NOMO-1 (cell line): ENCODE measurements at regions not wholly inside any gene's neighbourhood (a gene's known extent, or its start where the extent isn't known, plus 50 kb on each side); places are given as distances from the start of the nearest gene placed in this dataset.
"Not testable (repeated sequence)": the region's sequence is repeated elsewhere in the genome, so short reads cannot be mapped to it uniquely, and the experiment has no call there.

Experiments
- DNase-seq, 2 experiments: peaks; one replicate each; lab custom pipeline; 2025; ENCODE audit not compliant: unreplicated experiment in 2 of 2; lab: John Stamatoyannopoulos, UW

DNA sequence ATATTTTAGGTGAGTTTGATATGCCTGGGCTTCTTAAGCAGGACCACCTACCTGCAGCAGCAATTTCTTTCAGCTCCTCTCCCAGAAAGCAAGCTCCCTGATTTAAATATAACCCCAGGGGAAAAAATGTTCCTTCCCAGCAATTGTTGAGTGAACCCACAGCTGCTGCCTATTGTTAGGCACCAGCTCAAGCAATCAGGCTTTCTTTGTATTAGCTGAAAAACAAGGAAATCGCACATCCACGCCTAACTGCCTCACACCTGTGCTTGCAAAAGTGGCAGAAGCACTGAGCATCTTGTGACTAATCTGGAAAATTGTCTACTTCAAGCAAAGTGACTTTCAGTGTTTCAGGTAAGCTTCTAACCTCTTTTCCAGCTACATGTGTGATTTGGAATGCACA lies 432.2 kb downstream of the SMARCA1 start:
- no peak for DNase-seq

DNA sequence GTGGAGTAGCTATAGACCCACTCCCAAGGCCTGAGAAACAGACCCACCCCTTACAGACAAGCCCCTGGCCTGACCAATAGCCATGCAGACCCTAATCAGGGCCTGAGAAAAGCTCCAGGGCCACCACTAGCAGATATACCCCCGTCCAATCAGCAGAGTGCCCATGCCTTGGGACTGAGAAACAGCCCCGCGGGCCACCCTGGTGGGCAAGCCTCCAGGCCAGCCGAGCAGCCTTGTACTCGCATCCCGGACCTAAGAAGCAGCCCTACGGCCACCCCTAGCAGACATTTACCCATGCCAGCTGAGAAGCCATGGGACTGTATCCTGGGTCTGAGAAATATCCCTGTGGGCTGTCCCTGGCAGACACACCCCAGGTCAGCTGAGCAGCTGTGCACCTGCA lies 436.5 kb downstream of the SMARCA1 start:
- no peak for DNase-seq

DNA sequence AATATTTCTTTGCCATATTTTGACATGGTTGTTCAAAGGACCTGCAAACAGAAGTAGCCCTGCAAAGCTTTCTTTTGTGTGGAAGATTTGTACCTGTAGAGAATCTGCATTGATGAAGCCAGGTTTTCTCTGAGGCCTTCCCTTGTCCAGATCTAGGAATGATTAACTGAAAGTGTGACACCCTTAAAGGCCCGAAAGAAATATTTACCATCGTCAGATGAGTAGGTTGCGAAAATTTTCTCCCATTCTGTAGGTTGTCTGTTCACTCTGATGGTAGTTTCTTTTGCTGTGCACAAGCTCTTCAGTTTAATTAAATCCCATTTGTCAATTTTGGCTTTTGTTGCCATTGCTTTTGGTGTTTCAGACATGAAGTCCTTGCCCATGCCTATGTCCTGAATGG lies 439.0 kb downstream of the SMARCA1 start:
- not testable (repeated sequence) for DNase-seq

DNA sequence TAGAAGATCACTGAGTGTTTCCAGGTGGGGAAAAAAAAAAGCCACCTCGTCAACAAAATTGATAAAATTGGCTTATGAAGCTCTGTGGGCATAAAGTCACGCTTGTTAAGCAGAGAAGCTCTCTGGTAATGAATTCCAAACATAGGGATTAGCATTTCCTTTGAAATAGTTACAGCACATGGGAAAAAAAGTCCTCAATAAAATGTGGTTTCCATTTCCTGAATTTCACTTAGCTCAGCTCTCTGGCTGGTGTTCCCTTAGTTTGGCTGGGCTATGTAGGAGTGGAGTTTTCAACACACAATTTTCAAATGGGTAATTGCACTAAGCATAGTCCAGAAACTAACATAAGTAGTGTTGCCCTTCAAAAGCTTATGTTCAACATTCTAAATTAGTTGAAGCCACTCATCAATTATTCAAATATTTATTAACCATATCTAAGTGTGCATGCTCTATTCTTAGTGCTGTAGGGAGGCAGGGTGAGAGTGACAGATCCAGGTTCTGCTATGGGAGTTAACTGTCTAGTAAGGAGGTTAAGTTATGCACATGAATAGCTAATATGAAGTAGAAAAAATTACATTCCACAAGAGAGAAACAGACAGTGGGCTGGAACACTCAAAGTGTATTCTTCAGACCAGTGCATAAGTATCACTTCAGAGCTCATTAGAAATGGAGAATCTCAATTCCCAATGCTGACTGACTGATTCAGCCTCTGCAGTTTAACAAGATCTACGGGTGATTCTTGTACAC lies 445.7 kb downstream of the SMARCA1 start:
- DNase-seq: no peak

- no peak for DNase-seq
These were observed 451.9 kb downstream of the SMARCA1 start for GRCh38 chrX:129071390-129071789.

- no peak for DNase-seq
These were observed 457.4 kb downstream of the SMARCA1 start for GRCh38 chrX:129065895-129066294.

GRCh38 chrX:129058405-129058804 lies 464.9 kb downstream of the SMARCA1 start:
- DNase-seq: no peak

- no peak for DNase-seq
These were observed 480.2 kb downstream of the SMARCA1 start for GRCh38 chrX:129043138-129043537.

DNA sequence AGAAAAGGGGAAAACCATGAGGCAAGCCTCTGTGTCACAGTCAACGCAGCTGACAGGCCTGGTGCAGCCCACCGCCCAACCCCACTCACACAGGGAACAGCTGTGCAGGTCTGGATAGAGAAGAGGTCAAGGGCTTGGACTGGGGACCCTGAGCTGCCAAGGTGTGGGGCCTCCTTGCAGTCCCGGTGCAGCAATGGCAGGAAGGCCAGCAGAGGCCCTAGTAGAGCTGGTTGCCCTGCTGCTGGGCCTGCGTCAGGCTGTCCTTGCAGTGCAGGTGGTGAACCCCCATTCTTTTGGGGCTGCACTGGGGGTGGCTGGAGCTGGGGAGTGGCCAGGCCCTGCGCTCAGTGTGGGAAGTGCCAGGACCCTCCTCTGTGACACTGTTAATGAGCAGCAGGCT lies 482.0 kb downstream of the SMARCA1 start:
- no peak for DNase-seq

- DNase-seq: no peak
These were observed 483.2 kb downstream of the SMARCA1 start for GRCh38 chrX:129040124-129040523.

DNA sequence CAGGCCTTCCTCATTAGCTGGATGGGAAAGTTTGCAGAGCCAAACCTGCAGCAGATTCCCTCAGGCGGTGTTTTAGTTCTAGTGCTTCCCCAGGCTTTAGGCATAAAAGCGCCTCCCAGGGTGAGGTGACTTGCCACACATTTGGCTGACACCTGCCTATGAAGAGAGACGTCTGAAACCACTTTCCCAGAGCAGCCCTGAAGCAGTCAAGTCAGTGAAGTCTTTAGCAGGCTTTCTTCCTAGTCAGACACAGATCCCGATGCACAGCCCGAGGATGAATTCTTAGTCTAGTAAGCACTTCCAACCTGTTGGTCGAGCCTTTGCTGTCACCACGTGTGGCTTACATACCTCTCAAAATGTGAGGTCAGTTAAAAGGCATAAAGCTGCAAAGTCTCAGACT lies 484.1 kb downstream of the SMARCA1 start:
- DNase-seq: no peak

DNA sequence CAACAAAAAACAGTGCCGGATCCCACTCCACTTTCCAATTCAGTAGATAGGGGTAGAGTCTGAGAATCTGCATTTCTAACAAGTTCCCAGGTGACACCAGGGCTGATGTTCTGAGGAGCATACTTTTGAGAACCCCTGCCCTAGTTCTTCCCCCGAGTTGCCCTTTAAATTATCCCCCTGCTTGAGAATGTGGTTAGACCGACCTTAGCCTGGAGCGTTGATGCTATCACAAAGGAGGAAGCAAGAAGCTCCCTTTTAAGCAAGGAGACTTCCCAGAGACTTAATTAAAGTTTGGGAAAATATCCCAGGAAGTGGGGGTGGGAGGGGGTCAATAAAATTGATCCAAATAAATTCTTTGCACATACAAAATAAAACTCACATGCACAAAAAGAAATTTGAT lies 485.9 kb downstream of the SMARCA1 start:
- no peak for DNase-seq

DNA sequence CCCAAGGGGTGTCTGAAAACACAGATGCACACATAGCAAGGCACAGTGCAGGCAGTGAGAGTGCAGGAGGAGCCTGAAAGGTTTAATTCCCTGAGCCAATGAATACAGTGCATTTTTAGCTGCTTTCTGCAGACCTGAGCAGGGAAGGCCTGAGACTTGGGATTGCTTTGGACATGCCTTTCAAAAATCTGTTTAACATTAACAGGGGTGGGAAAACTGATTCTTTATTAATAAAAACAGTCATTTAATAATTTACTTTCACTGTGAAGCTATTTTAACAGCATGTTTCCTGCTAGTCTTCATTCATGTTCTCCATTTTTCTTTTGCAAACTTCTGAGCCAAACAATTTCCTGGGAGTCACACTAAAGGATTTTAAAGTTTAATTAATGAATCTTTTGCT lies 488.1 kb downstream of the SMARCA1 start:
- no peak for DNase-seq

GRCh38 chrX:129034196-129034595 lies 489.1 kb downstream of the SMARCA1 start:
- no peak for DNase-seq

- no peak for DNase-seq
These were observed 497.1 kb downstream of the SMARCA1 start for GRCh38 chrX:129026202-129026601.

DNA sequence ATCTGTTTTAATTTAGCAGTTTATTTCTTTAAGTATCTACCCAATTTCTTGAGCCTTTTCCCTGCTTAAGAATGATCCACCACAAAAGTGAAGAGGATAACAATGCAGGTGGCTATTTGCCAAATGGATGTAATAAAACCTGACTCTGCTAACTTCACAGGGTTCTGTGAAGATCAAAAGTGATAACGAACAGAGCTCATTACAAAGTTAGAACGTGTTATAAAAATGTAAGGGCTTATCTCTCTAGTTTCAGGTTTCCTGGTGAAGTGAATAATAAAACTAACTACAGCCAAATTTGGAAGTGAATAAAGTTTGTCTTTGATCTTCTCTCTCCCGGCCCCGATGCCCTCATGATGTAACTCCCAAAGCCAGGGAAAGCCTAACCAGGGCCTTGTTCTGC lies 497.9 kb downstream of the SMARCA1 start:
- no peak for DNase-seq

DNA sequence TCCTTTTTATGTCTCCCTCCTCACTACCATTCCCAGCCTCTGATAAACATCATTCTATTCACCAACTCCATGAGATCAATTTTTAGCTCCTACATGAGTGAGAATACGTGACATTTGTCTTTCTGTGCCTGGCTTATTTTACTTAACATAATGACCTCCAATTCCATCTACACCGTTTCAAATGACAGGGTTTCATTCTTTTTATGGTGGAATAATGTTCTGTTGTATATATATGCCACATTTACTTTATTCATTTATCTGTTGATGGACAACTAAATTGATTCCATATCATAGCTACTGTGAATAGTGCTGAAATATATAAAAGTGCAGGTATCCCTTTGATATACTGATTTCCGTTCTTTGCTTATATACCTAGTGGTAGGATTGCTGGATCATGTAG lies 503.9 kb downstream of the SMARCA1 start:
- DNase-seq: no peak

GRCh38 chrX:129015381-129015780 lies 507.9 kb downstream of the SMARCA1 start:
- DNase-seq: no peak

DNA sequence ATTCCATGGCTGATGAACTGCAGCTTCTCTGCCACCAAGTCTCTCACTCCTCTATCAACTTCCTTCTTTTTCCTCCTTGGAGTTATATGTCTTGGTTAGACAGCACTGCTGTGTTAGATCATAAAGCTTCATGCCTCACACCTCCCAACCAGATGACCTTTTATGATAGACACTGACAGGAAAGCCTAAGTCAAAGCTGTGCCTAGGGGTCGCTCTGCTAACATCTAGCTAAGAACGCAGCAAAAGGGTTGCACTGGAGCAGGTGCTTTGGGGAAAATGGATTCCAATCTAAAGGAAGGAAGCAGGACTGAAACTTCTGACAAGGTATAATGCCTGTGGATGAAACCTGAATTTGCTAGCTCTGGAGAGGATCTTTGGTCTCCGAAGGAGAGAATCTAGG lies 509.7 kb downstream of the SMARCA1 start:
- no peak for DNase-seq

DNA sequence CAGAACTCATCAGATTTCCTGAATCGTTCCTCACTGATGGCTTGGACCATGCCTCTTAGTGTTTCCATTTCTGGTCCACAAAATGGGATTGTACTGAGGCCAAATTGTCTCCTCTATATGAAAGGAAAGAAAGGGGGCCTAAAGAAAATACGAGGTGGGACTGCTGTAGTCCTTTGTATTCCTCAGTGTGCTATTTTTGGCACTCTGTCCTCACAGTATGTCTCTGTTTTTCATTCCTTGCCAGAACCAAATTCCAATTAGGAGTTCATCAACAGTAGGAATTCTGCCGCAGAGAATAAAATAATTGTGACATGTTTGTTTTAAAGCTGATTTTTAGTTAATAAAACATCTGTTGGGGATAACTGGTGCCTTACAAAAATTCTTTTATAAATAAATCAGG lies 515.7 kb downstream of the SMARCA1 start:
- DNase-seq: no peak

DNA sequence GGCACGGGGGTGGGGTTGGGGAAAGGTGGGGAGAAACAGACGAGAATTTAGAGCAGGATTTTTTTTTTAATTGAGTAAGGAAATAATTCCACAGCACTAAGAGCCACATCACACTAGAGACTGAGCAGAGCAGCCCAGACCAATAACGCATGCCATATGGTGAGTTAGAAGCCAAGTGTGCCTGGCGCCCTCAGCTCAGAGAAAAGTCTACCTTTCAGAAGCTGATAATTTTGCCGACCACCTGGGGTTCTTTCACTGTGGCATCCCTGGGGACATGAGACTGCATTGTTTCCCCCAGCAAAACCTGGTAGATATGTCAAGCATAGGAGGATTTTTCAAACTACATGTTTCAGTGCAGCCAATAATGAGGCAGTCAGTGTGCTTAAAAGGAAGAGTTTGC lies 516.8 kb downstream of the SMARCA1 start:
- no peak for DNase-seq

DNA sequence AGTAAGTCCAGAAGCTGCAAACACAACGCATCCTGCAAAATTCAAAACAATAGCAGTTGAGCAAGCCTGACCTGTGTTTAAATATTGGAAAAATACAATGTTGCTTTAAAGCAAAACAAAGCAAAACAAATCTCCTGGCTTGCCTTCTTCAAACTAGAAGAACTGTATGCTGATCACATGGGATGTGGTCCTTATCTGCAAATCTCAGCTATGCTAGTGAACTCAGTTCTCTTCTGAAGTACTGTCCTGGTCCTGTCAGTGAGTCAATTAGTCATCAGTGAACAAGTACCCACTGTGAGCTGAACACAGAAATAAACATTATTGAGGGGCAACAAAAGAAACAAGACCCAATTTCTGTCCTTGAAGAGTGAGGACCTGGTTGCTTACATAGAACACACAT lies 522.5 kb downstream of the SMARCA1 start:
- DNase-seq: no peak

DNA sequence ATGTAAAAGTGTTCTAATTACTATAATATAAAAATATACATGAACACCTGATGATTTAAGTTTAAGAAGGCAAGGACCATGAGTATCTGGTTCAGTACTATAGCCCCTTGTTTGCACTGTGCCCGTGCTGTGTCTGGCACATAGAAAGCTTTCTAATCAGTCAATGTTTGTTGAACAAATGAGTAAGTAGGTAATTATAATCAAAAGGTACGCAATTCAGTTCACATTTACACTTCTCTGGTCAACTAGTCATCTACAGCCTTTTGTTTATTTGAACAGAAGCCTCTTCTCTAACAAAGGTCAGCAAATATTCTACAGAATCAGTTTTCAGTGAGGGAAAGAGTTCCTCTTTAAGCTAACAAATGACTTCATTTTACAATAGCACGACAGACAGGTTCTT lies 523.3 kb downstream of the SMARCA1 start:
- DNase-seq: no peak
